Cardiac fibroblast (primary cell): ENCODE measurements at regions not wholly inside any gene's neighbourhood (a gene's known extent, or its start where the extent isn't known, plus 50 kb on each side); places are given as distances from the start of the nearest gene placed in this dataset.

ENCODE experiments used
- DNase-seq, 2 donors: peaks; one replicate each; pipeline versions ENCODE4 v3.0.0 to v3.0.0-alpha.2; 2010; ENCODE audit warnings: low read depth in 2 of 2
- H3K4me3 ChIP-seq, 2 donors: replicated peaks in 1 of 2; 1 replicate in 1 of 2; 2 replicates in 1 of 2; pipeline ENCODE4 v1.5.1; 2011; ENCODE audit warnings: low read depth in 2 of 2, low read length in 2 of 2, mild to moderate bottlenecking in 2 of 2, moderate library complexity in 1 of 2
- TF ChIP-seq, protein P1 (sequence below): IDR thresholded peaks from one replicate; pipeline ENCODE4 v1.5.1; 2011; ENCODE audit warnings: low read depth, mild to moderate bottlenecking, low read length, inconsistent platforms

DNA sequence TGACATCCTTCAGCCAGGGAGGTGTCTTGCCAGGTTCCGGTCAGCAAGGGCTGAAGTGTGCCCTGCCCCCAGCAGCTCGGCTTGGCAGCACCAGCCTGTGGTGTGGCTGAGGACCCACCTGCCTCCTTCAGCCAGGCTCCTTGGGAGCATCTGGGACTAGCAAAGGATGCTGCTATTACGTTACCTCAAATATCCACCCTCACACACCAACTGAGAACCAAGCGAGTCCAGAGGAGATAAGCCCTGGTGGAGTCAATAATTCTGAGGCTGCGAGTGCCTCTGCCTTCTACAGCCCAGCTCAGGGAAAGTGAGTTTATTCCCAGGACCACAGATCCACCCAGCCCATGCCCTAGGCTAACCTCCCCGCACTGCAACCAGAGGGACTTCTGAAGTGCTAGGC is 57.1 kb upstream of the FSTL4 start:
- TF ChIP-seq, protein P1, sequence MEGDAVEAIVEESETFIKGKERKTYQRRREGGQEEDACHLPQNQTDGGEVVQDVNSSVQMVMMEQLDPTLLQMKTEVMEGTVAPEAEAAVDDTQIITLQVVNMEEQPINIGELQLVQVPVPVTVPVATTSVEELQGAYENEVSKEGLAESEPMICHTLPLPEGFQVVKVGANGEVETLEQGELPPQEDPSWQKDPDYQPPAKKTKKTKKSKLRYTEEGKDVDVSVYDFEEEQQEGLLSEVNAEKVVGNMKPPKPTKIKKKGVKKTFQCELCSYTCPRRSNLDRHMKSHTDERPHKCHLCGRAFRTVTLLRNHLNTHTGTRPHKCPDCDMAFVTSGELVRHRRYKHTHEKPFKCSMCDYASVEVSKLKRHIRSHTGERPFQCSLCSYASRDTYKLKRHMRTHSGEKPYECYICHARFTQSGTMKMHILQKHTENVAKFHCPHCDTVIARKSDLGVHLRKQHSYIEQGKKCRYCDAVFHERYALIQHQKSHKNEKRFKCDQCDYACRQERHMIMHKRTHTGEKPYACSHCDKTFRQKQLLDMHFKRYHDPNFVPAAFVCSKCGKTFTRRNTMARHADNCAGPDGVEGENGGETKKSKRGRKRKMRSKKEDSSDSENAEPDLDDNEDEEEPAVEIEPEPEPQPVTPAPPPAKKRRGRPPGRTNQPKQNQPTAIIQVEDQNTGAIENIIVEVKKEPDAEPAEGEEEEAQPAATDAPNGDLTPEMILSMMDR = no peak
- H3K4me3 ChIP-seq = no peak overlapping the region
- no peak for DNase-seq

DNA sequence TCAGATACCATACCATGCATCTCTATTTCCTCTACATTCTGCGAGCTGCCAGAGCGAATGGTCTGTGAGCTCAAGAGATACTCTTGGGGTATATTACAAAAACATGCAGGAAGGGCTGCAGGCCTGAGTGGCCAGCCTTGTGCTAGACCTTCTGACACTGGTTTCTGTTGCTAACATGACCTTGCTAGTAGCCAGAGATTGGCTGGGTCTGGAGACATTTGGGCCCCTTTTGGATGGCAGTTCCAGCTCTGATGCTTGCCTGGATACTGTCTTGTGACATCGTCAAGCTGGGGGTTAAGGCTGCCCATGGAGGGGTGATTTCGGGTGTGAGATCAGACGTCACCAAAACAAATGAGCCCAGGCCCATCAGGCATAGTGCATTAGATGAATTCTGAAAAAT is 56.1 kb upstream of the FSTL4 start:
- TF ChIP-seq, protein P1 = no peak
- DNase-seq = no peak
- no peak overlapping the region for H3K4me3 ChIP-seq

DNA sequence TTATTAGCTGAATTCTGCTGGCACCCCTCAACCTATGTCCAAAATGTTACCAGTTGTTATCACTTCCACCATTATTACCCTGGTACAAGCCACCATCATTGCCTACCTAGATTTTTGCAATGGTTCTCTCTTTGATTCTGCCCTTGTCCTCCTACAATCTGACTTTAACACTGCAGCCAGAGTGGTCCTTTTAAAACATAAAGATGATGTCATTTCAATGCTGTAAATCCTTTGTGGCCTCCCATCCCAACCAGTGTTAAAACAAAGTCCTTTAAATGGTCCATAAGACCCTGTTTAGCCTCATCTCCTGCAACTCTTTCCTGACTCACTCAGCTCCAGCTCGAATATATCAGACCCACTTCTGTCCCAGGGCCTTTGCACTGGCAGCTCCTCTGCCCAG is 54.9 kb upstream of the FSTL4 start:
- TF ChIP-seq, protein P1 = no peak
- H3K4me3 ChIP-seq = no peak overlapping the region
- no peak for DNase-seq

DNA sequence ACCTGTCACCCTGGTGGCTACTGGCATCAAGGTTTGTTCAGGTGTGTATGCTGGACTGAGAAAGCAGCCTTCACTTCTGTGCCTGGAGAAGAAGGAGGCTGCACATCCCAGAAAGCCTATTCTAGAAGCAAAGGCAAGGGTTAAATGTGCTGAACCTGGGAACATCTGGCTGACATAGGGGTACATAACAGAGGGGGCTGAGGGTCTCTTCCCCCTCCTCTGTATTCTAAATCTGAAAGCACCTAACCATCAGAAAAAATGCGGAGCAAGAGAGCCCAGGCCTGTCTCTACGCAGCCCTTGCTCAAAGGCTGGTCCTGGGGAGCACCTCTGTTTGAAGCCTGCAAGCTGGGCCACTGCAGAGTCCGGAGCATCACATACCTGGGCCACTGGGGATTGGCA is 53.2 kb upstream of the FSTL4 start:
- H3K4me3 ChIP-seq = no peak overlapping the region
- no peak for DNase-seq
- TF ChIP-seq, protein P1 = no peak

DNA sequence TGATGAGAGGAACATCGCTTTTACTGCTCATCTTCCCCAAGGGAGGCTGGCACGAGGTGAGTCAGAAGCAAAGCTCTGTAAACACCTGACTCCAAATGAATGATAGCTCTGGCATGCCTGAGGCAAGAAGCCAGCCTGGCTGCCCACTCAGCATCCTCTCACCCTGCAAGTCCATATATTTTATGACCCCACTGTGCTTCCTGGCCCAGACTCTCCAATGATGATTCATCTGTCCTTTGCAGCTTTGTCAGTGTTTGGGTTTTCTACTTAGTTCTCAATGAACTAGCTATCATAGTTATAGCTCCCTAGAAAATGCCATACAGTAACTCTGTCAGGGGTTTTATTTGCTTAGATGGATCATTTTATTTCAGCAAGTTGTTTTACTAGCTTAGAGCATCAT is 52.1 kb upstream of the FSTL4 start:
- peak in 1 of 2 donors; percentile 25 for DNase-seq
- no peak overlapping the region for H3K4me3 ChIP-seq
- TF ChIP-seq, protein P1 = no peak

DNA sequence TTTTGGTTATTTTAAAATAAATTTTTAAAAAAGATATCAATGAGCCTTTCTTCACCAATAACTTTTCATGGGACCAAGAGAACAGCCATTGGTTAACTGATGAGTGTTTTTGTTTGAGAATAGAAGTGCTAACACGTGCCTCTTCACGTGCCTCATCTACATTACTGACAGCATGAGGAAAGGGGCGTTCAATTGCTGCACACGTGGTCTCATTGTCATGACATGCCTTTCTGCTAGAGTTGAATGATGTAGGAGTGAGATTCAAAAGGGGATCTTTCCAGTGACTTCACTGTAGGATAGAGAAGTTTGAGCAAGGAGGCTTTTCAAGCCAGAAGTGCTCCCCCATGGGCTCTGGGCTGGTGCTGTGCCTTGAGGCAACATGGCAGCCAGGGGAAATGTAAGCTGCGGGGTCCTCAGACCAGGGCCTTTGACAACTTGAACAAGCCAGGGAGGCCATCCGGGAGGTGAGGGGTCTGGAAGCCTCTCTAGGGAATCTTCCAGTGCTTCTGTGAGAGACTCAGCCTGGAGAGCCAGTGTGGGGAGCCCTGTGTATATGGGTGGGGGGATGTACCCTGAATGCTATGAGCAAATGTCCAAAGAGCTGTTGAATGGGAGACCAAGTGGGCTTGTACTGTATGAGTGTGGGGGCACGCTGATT is 51.2 kb upstream of the FSTL4 start:
- no peak for DNase-seq
- TF ChIP-seq, protein P1 = no peak

DNA sequence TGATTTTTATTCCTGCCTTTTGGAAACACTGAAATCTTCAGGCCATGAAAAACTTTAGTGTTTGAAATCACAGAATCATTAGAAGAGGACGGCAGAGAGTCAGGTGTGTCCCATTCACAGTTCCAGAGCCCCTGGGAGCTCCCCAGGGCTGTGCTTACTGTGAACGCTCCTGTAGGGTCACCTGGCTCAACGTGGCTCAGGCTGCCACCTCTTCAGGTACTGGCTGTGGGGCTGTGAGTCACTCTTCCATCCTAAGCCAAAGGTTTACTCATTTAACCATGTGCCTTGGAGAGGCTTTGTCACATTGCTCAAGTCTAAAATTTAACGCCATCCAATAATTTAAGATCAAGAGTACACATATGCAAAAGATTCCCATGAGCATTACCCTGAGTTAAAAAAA is 50.2 kb upstream of the FSTL4 start:
- TF ChIP-seq, protein P1 = no peak
- DNase-seq = no peak

More for the DNA sequence above, 51.2 kb upstream of the FSTL4 start:
- no peak overlapping the region for H3K4me3 ChIP-seq

More for the DNA sequence above, 50.2 kb upstream of the FSTL4 start:
- H3K4me3 ChIP-seq = no peak overlapping the region
